ENCODE measurements at regions not wholly inside any gene's neighbourhood (a gene's known extent, or its start where the extent isn't known, plus 50 kb on each side); places are given as distances from the start of the nearest gene placed in this dataset.

DNA sequence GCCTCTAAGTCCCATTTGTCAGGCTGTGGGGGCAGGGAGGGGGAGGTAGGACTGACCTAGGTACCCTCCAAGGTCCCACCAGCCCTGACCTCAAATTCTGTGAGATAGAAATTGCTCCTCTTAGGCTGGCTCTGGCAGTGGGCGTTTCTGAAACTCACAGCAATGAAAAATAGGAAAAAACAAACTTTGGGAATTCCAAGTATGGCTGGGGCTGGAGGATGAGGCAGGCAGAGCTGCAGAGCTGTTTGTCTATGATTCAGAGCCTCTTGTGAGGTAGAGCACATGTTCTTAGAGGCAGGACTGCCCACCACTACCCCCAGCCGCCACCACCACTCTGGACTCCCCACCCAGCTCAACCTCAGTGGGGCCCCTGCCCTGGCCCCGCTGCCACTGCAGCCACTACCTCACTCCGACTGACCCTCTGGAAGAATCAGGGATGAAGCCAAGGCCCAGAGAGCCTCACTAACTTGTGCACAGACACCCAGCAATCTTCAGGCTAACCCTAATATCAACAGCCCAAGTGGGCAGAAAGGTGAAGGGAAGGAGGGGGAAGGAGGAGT, 98.2 kb downstream of the PJA1 start:
- Histone ChIP-seq H3K9me3 (no peaks in the 10 kb centered on the region), H3K27me3 (no peaks in the 10 kb centered on the region), H3K4me3 (no peak overlapping the region), H3K4me1 (no peaks in the 10 kb centered on the region), H3K36me3 (ENCODE audit: low read depth, missing control alignments) (no peaks in the 10 kb centered on the region), H3K27ac (no peak overlapping the region)
- DNase-seq: no peak
- intact Hi-C loops (cut with DNase I; ENCODE audit: low total_unique reads): no loop called here
- TF ChIP-seq, protein P1, sequence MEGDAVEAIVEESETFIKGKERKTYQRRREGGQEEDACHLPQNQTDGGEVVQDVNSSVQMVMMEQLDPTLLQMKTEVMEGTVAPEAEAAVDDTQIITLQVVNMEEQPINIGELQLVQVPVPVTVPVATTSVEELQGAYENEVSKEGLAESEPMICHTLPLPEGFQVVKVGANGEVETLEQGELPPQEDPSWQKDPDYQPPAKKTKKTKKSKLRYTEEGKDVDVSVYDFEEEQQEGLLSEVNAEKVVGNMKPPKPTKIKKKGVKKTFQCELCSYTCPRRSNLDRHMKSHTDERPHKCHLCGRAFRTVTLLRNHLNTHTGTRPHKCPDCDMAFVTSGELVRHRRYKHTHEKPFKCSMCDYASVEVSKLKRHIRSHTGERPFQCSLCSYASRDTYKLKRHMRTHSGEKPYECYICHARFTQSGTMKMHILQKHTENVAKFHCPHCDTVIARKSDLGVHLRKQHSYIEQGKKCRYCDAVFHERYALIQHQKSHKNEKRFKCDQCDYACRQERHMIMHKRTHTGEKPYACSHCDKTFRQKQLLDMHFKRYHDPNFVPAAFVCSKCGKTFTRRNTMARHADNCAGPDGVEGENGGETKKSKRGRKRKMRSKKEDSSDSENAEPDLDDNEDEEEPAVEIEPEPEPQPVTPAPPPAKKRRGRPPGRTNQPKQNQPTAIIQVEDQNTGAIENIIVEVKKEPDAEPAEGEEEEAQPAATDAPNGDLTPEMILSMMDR (IDR thresholded peaks at IDR 0.05): no peak
- TF ChIP-seq POLR2A (IDR thresholded peaks at IDR 0.05): no peak
- WGBS, 2 donors: 84 to 93% methylated on average over 3 to 4 of the region's 4 CpGs

DNA sequence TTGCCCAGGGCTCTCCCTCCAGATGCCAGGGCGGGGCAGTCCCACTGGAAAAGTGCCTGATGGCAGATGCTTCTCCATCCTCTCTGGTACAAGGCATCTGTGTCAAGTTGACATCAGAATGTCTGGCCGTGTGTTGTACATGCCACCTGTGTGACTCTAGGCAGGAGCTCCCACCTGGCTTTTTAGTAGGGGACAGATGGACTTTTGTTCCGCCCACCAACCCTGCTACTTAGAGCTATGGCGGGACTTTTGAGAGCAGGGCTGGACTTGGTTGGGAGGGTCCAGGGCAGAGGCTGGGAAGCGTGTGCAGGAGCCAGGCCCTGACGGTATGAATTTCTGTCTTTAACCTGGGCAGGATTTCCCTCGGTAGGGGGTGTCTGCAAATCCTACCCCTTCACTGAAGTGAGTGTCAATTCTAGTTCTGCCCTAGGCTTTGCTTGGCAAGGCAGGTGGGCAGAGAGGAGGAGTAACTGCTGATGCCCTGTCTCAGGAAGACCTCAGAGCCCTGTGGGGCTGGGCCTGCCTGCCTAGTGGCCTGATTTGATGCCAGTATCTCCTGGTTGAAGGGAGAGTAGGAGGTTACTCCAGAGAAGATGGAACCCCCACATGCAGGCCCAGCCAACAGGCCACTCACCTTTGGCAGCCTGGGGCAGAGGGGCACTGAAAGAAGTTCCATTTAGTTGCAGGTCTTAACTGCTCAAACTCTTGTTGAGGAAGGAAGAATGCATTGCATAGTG, 99.1 kb downstream of the PJA1 start:
- H3K36me3 ChIP-seq (ENCODE audit: low read depth, missing control alignments): no peaks in the 10 kb centered on the region
- WGBS, 2 donors: 86 to 100% methylated on average over 1 to 7 of the region's 7 CpGs
- H3K4me1 ChIP-seq: no peaks in the 10 kb centered on the region
- no peaks in the 10 kb centered on the region for H3K27me3 ChIP-seq
- TF ChIP-seq POLR2A (IDR thresholded peaks at IDR 0.05): no peak
- TF ChIP-seq, protein P1 (IDR thresholded peaks at IDR 0.05): no peak
- intact Hi-C loops (cut with DNase I; ENCODE audit: low total_unique reads): no loop called here
- no peaks in the 10 kb centered on the region for H3K9me3 ChIP-seq
- no peak overlapping the region for H3K27ac ChIP-seq
- DNase-seq: no peak
- no peak overlapping the region for H3K4me3 ChIP-seq

DNA sequence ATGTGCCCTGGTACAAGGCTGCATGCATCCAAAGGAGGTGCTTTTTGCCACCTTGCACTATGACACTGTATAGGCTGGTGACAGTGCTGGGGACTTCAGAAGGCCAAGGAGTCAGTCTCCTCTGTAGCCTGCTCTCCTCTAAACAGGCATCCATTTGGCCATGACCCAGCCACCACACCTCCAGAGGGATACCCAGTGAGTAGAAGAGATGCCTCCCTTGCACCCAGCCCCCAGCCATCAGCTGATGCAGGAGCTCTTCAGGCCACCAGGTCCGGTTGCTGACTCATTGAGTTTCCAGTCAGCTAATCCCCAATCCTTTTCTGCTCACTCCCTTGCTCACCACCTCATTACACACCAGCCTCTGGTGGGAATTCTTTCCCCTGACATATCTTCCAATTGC, 99.8 kb downstream of the PJA1 start:
- Histone ChIP-seq H3K36me3 (ENCODE audit: low read depth, missing control alignments) (no peaks in the 10 kb centered on the region), H3K4me3 (no peak overlapping the region), H3K27me3 (no peaks in the 10 kb centered on the region), H3K27ac (no peak overlapping the region), H3K9me3 (no peaks in the 10 kb centered on the region), H3K4me1 (no peaks in the 10 kb centered on the region)
- 94% methylated on average over 1 of the region's 1 CpG; no CpG with 5 or more reads in 1 of the 2 donors for WGBS, 2 donors
- intact Hi-C loops (cut with DNase I; ENCODE audit: low total_unique reads): no loop called here
- TF ChIP-seq POLR2A (IDR thresholded peaks at IDR 0.05): no peak
- TF ChIP-seq, protein P1 (IDR thresholded peaks at IDR 0.05): no peak
- no peak for DNase-seq

DNA sequence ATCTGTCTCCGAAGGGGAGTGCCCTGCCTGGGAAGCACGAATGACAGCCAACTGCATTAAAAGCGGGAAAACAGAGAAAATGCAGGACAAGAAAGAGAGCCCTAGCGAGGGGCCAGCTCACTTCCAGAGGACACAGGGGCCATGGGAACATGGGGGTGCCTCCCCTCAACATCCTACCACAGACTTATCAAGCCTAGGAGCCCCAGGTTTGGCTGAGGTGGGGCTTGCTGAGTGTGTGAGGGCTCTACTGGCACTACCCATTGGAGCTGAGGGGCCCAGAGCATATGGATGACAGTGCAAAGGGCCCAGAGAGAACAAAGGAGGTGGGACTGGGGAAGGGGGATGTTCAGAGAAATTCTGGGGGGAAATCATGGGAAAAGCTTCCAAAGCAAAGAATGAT, 101.8 kb downstream of the PJA1 start:
- 91 to 93% methylated on average over 4 of the region's 4 CpGs for WGBS, 2 donors
- no peaks in the 10 kb centered on the region for H3K4me1 ChIP-seq
- no peak overlapping the region for H3K27ac ChIP-seq
- H3K36me3 ChIP-seq (ENCODE audit: low read depth, missing control alignments): no peaks in the 10 kb centered on the region
- H3K27me3 ChIP-seq: no peaks in the 10 kb centered on the region
- no peak for DNase-seq
- H3K9me3 ChIP-seq: no peaks in the 10 kb centered on the region
- intact Hi-C loops (cut with DNase I; ENCODE audit: low total_unique reads): no loop called here
- H3K4me3 ChIP-seq: no peak overlapping the region
- TF ChIP-seq, protein P1 (IDR thresholded peaks at IDR 0.05): no peak
- no peak for TF ChIP-seq POLR2A (IDR thresholded peaks at IDR 0.05)

DNA sequence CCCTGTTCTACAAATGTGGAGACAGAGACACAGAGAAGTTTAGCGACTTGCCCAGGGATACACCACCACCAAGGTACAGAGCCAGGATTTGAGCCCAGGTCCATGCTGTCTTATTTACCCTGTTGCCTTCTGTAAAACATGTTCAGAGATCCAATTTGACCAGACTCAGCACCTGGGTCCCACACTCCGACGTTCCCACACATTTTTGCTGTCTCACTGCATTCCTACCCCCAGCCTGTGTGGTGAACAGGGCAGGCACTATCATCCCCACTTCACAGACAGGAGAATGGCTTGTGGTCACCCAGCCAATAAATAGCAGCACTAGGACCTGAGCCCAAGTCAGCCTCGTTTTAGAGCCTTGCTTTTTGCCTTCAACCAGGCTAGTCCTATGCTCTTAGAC, 102.8 kb downstream of the PJA1 start:
- Histone ChIP-seq H3K27me3 (no peaks in the 10 kb centered on the region), H3K27ac (no peak overlapping the region), H3K4me1 (no peaks in the 10 kb centered on the region), H3K4me3 (no peak overlapping the region), H3K9me3 (no peaks in the 10 kb centered on the region), H3K36me3 (ENCODE audit: low read depth, missing control alignments) (no peaks in the 10 kb centered on the region)
- DNase-seq: no peak
- 60 to 94% methylated on average over 1 to 4 of the region's 4 CpGs for WGBS, 2 donors
- intact Hi-C loops (cut with DNase I; ENCODE audit: low total_unique reads): no loop called here
- TF ChIP-seq POLR2A (IDR thresholded peaks at IDR 0.05): no peak
- TF ChIP-seq, protein P1 (IDR thresholded peaks at IDR 0.05): no peak

All from testis (tissue), 2 donors.